GM18508 (cell line): ENCODE measurements at regions not wholly inside any gene's neighbourhood (a gene's known extent, or its start where the extent isn't known, plus 50 kb on each side); places are given as distances from the start of the nearest gene placed in this dataset.
"Not testable (repeated sequence)": the region's sequence is repeated elsewhere in the genome, so short reads cannot be mapped to it uniquely, and the experiment has no call there.

ENCODE experiments used
- ATAC-seq: cut with Tn5 transposase; IDR thresholded peaks from one replicate; pipeline ENCODE4 v1.9.1; 2021; ENCODE audit warnings: moderate number of reproducible peaks; ENCODE audit not compliant: insufficient read depth, unreplicated experiment

DNA sequence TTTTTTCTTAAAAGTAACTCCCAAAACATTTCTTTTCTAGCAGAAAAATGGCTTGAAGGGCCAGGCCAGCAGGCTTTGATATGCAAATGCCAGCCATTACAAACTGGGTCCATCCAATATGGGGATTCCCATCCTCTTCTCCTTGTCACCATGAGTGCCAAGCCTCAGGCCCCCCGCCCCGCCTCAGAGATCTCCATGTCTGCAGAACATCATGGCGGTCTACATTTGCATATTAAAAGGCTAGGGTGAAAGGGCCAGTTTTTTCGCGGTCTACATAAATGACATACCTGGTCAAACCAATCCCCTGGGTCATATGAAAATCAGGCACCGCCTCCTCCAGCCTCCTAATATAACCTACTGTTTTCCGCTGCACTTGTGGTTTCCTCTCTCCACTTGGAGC is 1327.6 kb downstream of the UQCRFS1 start:
- ATAC-seq = no peak

DNA sequence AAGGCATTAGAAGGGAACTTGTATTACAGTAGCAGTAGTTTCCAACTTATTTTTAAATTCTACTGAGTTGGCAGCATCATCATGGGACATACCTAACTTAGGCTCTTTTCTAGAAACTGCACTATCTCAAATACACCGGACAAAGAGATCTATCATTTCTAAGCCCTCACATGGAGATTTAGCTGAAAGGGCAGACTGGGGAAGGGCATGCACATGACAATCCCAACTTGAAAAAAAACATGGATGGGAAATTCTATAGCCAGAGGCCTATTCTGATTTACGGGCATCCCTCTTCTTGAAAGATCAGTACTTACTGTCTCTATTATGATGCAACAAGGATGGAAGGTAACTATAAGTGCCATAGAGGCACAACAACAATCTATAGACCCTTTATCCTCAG is 1328.6 kb downstream of the UQCRFS1 start:
- no peak for ATAC-seq

GRCh38 chr19:27881213-27881612 is 1331.7 kb downstream of the UQCRFS1 start:
- no peak for ATAC-seq

- ATAC-seq = no peak
These were observed 1335.9 kb downstream of the UQCRFS1 start for GRCh38 chr19:27876976-27877512.

- ATAC-seq = no peak
These were observed 1336.5 kb downstream of the UQCRFS1 start for GRCh38 chr19:27876489-27876888.

- no peak for ATAC-seq
These were observed 1340.6 kb downstream of the UQCRFS1 start for GRCh38 chr19:27872370-27872769.

GRCh38 chr19:27870293-27870692 is 1342.7 kb downstream of the UQCRFS1 start:
- ATAC-seq = no peak

DNA sequence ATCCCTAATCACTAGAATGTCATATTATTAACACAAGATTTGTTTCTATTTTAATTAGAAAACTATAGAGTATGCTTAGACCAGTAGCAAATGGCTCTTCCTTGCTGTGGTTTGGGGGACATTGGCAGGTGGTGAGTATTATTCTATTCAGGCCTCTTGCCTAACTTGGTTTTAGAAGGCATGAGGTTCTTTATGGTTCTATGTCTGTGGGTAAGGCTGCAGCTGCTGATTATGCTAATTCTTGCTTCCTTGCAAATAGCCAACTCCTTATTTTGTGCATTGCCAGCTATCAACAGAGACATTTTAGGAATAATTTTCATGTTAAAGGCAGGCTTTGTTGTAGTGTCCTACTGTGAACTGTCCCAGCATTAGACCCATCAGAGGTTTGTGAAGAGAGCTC is 1344.9 kb downstream of the UQCRFS1 start:
- ATAC-seq = no peak

DNA sequence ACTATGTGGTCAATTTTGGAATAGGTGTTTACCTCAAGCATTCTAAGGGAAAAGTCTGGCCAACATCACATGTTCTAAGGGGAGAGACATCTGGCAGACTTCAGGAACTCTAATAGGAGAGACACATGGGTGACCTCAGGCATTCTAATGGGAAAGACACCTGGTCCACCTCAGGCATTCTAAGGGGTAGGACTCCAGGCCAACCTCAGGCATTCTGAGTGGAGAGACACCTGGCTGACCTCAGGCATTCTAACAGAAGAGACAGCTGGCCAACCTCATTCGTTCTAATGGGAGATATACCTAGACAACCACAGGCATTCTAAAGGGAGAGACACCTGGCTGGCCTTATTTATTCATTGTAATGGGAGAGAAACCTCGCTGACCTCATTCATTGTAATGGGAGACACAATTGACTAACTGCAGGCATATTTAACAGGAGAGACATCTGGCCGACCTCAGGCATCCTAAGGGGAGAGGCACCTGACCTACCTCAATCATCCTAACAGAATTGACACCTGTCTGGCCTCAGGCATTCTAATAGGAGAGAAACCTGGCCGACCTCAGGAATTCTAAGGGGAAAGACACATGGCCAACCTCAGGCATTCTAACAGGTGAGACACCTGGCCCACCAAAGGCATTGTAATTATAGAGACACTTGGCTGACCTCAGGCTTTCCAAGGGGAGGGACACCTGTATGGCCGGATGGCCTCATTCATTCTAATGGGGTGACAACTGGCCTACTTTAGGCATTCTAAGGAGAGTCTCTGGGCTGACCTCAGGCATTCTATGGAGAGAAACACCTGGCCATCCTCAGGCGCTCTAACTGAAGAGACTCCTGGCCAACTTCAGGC is 1346.8 kb downstream of the UQCRFS1 start:
- ATAC-seq = no peak

- ATAC-seq = no peak
These were observed 1351.5 kb downstream of the UQCRFS1 start for GRCh38 chr19:27861411-27861975.

DNA sequence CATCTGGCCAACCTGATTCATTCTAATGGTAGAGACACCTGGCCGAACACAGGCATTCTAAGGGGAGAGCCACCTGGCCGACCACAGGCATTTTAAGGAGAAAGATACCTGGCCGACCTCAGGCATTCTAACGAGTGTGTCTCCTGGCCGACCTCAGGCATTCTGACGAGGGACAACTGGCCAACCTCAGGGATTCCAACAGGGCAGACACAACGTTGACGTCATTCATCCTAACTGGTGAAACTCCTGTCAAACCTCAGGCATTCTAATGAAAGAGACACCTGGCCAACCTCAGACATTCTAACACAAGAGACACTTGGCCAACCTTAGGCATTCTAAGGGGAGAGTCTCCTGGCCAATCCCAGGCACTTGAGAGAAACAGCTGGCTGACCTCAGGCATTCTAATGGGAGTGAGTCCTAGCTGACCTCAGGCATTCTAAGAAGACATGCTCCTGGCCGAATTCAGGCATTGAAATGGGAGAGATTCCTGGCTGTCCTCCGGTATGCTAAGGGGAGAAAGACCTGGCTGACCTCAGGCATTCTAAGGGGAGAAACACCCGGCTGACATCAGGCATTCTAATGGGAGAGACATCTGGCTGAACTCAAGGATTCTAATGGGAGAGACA is 1352.5 kb downstream of the UQCRFS1 start:
- no peak for ATAC-seq

DNA sequence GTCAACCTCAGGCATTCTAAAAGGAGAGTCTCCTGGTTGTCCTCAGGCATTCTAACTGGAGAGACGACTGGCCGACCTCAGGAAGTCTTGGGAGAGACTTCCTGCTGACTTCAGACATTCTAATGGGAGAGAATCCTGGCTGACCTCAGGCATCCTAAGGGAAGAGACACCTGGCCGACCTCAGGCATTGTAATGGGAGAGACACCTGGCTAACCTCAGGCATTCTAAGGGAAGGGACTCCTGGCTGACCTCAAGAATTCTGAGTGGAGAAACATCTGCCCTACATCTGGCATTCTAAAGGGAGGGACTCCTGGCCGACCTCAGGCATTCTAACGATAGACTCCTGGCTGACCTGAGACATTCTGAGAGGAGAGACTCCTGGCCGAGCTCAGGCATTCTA is 1353.3 kb downstream of the UQCRFS1 start:
- ATAC-seq = no peak

DNA sequence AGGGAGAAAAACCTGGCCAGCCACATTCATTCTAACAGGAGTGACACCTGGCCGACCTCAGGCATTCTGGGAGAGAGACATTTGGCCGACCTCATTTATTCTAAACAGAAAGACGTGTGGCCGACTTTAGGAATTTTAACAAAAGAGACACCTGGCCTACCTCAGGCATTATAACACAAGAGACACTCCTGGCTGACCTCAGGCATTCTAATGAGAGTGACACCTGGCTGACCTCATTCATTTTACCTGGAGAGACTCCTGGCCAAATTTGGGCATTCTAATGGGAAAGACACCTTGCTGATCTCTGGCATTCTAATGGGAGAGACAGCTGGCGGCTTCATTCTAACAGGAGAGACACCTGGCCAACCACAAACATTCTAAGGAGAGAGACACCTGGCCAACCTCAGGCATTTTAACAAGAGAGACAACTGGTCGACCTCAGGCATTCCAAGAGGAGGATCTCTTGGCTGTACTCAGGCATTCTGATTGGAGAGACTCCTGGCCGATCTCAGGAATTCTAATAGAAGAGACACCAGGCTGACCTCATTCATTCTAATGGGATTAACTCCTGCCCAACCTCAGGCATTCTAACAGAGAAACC is 1353.9 kb downstream of the UQCRFS1 start:
- ATAC-seq = no peak

GRCh38 chr19:27852931-27853330 is 1360.0 kb downstream of the UQCRFS1 start:
- not testable (repeated sequence) for ATAC-seq

GRCh38 chr19:27851543-27852060 is 1361.3 kb downstream of the UQCRFS1 start:
- no peak for ATAC-seq

- ATAC-seq = no peak
These were observed 1361.9 kb downstream of the UQCRFS1 start for GRCh38 chr19:27851002-27851481.

DNA sequence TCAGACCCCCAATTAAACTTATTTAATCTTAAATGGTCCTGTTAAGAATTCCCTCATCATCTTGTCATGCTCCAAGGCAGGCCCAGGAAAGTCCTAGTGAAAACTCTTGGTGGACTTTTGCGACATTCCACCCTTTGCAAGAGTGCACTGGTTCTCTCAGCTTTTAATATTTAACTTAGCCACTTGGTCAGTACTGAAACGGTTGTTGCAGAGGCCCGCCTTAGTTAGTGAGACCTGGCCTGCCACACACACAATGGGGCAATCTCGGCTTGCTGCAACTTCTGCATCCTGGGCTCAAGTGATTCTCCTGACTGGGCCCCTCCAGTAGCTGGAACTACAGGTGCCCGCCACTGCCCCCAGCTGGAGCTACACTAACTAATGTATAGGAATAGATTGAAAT is 1366.0 kb downstream of the UQCRFS1 start:
- ATAC-seq = no peak

GRCh38 chr19:27844261-27844660 is 1368.7 kb downstream of the UQCRFS1 start:
- ATAC-seq = no peak

- ATAC-seq = no peak
These were observed 1369.1 kb downstream of the UQCRFS1 start for GRCh38 chr19:27843861-27844260.

GRCh38 chr19:27833031-27833430 is 1379.9 kb downstream of the UQCRFS1 start:
- ATAC-seq = no peak
